ENCODE measurements at regions not wholly inside any gene's neighbourhood (a gene's known extent, or its start where the extent isn't known, plus 50 kb on each side); places are given as distances from the start of the nearest gene placed in this dataset.

GRCh38 chr5:125863579-125863978 lies 559.6 kb upstream of the GRAMD2B start:
- no peak for TF ChIP-seq CTCF (IDR thresholded peaks at IDR 0.05)
- no peak for TF ChIP-seq POLR2A (IDR thresholded peaks at IDR 0.05)
- TF ChIP-seq POLR2AphosphoS5 (IDR thresholded peaks at IDR 0.05): no peak

All from suprapubic skin (tissue), 4 donors.